Activated naive CD8-positive, alpha-beta T cell treated with anti-CD3 and anti-CD28 coated beads for 36 hours (primary cell): ENCODE measurements at regions not wholly inside any gene's neighbourhood (a gene's known extent, or its start where the extent isn't known, plus 50 kb on each side); places are given as distances from the start of the nearest gene placed in this dataset.

Experiments used
- DNase-seq: peaks from one replicate; pipeline ENCODE4 v3.0.0; 2021
- H3K27ac Mint-ChIP-seq: one replicate; pipeline ENCODE4 v1.8.0; 2022; ENCODE audit warnings: mild to moderate bottlenecking, moderate library complexity, mixed read lengths
- H3K27me3 Mint-ChIP-seq: one replicate; pipeline ENCODE4 v1.8.0; 2022; ENCODE audit warnings: mild to moderate bottlenecking, mixed read lengths
- H3K36me3 Mint-ChIP-seq: one replicate; pipeline ENCODE4 v1.8.0; 2021; ENCODE audit warnings: mild to moderate bottlenecking, mixed read lengths
- H3K4me1 Mint-ChIP-seq: one replicate; pipeline ENCODE4 v1.8.0; 2021; ENCODE audit warnings: mixed read lengths
- H3K4me3 Mint-ChIP-seq: one replicate; pipeline ENCODE4 v1.8.0; 2022; ENCODE audit warnings: mild to moderate bottlenecking, moderate library complexity, mixed read lengths
- H3K9me3 Mint-ChIP-seq: one replicate; pipeline ENCODE4 v1.8.0; 2022; ENCODE audit warnings: mixed read lengths

DNA sequence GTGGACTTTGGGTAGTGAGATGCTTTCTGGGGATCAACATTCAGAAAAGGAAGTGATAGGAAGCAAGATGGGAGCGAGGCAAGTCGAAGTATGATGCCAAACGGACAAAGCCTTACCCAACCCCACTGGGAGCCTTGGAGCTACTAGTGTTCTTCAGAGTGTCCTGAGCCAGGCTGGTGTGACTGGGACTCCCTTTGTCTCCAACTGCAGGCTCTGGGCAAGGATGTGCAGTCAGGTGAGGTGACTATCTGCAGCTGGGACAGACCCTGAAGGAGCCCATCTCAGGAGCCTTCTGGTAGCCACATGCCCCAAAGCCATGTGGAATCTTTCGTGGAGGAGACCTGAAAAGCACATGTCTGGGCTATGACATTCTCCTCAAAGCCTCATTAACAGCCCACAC is 360.6 kb downstream of the MTRR start:
- H3K27me3 Mint-ChIP-seq, result no peaks in the 10 kb centered on the region
- no peak overlapping the region for H3K4me3 Mint-ChIP-seq
- peaks cover 7% of the 10 kb centered on the region for H3K9me3 Mint-ChIP-seq
- H3K4me1 Mint-ChIP-seq, result no peaks in the 10 kb centered on the region
- no peak for DNase-seq
- H3K27ac Mint-ChIP-seq, result no peak overlapping the region
- no peaks in the 10 kb centered on the region for H3K36me3 Mint-ChIP-seq

DNA sequence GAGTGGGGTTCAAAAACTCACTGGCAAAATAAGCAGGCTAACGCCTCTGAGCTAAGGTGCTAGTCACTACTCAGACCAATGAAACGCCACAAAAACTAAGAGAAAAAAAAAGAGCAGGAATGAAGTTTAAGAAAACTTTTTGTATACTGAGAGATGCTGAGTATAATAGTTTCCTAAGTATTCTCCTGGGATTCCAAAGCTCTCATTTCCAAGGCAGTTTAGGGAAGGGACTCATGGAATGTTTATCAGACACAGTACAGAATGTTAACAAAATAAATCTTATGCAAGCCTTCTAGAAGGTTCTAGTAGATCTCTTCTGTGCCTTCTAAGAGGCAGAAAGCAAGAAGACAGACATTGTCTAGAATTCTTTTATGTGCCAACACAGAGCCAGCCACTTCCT is 361.9 kb downstream of the MTRR start:
- no peaks in the 10 kb centered on the region for H3K36me3 Mint-ChIP-seq

DNA sequence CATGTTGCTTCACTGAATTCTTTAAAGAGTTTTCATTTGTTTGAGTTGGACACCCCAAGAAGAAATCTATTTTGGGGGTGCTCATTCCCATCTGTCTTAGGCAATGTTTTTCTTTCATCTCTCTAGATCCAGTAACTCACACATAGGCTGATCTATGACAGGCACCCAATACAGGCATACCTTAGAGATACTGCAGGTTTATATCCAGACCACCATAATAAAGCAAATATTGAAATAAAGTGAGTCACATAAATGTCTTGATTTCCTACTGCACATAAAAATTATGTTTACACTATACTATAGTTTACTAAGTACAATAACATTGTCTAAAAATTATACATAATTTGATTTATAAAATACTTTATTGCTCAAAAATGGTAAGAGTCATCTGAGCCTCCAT is 364.5 kb downstream of the MTRR start:
- Mint-ChIP-seq H3K36me3 (no peaks in the 10 kb centered on the region), H3K4me1 (no peaks in the 10 kb centered on the region), H3K4me3 (no peak overlapping the region), H3K27ac (no peak overlapping the region), H3K9me3 (peaks cover 3% of the 10 kb centered on the region), H3K27me3 (no peaks in the 10 kb centered on the region)
- no peak for DNase-seq

More for the DNA sequence above, 361.9 kb downstream of the MTRR start:
- no peak overlapping the region for H3K4me3 Mint-ChIP-seq
- H3K27me3 Mint-ChIP-seq, result no peaks in the 10 kb centered on the region
- no peak overlapping the region for H3K27ac Mint-ChIP-seq
- H3K4me1 Mint-ChIP-seq, result no peaks in the 10 kb centered on the region
- no peak for DNase-seq
- peaks cover 2% of the 10 kb centered on the region for H3K9me3 Mint-ChIP-seq

- Mint-ChIP-seq H3K36me3 (no peaks in the 10 kb centered on the region), H3K27ac (no peak overlapping the region), H3K4me1 (no peaks in the 10 kb centered on the region), H3K27me3 (no peaks in the 10 kb centered on the region), H3K9me3 (peaks cover 3% of the 10 kb centered on the region), H3K4me3 (no peak overlapping the region)
- no peak for DNase-seq
These were observed 365.3 kb downstream of the MTRR start for GRCh38 chr5:8234179-8234770.

GRCh38 chr5:8238080-8238479 is 369.1 kb downstream of the MTRR start:
- peaks cover 3% of the 10 kb centered on the region for H3K9me3 Mint-ChIP-seq
- H3K27me3 Mint-ChIP-seq, result no peaks in the 10 kb centered on the region
- H3K4me1 Mint-ChIP-seq, result no peaks in the 10 kb centered on the region
- H3K4me3 Mint-ChIP-seq, result no peak overlapping the region
- no peak overlapping the region for H3K27ac Mint-ChIP-seq
- no peaks in the 10 kb centered on the region for H3K36me3 Mint-ChIP-seq
- no peak for DNase-seq

- H3K27me3 Mint-ChIP-seq, result no peaks in the 10 kb centered on the region
- H3K4me1 Mint-ChIP-seq, result no peaks in the 10 kb centered on the region
- H3K27ac Mint-ChIP-seq, result no peak overlapping the region
- H3K9me3 Mint-ChIP-seq, result peaks cover 3% of the 10 kb centered on the region
- no peak for DNase-seq
- no peaks in the 10 kb centered on the region for H3K36me3 Mint-ChIP-seq
- no peak overlapping the region for H3K4me3 Mint-ChIP-seq
These were observed 370.2 kb downstream of the MTRR start for GRCh38 chr5:8239198-8239597.

DNA sequence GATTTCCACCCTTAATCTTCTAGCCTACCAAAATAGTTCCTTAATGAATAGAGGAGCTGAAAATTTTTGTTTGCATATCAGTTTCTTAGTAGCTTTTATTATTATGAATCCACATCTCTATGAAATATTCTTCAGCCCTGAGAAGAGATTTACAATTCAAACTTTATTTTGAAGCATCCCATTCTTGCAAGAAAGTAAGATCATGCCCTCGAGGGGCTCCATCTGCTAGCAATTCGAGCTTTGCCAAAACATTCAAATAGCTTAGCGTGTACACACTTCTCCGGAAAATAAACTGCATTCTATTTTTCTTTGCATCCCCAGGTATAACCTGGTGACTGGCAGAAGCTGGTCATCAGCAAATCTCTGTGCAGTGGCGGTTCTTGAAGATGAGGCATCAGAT is 370.7 kb downstream of the MTRR start:
- Mint-ChIP-seq H3K9me3 (peaks cover 3% of the 10 kb centered on the region), H3K4me3 (no peak overlapping the region), H3K27ac (no peak overlapping the region), H3K27me3 (no peaks in the 10 kb centered on the region), H3K4me1 (no peaks in the 10 kb centered on the region), H3K36me3 (no peaks in the 10 kb centered on the region)
- DNase-seq, result no peak

- H3K27ac Mint-ChIP-seq, result no peak overlapping the region
- no peaks in the 10 kb centered on the region for H3K27me3 Mint-ChIP-seq
- peaks cover 3% of the 10 kb centered on the region for H3K9me3 Mint-ChIP-seq
- no peak overlapping the region for H3K4me3 Mint-ChIP-seq
- no peaks in the 10 kb centered on the region for H3K36me3 Mint-ChIP-seq
- DNase-seq, result no peak
- H3K4me1 Mint-ChIP-seq, result no peaks in the 10 kb centered on the region
These were observed 372.1 kb downstream of the MTRR start for GRCh38 chr5:8241076-8241475.

DNA sequence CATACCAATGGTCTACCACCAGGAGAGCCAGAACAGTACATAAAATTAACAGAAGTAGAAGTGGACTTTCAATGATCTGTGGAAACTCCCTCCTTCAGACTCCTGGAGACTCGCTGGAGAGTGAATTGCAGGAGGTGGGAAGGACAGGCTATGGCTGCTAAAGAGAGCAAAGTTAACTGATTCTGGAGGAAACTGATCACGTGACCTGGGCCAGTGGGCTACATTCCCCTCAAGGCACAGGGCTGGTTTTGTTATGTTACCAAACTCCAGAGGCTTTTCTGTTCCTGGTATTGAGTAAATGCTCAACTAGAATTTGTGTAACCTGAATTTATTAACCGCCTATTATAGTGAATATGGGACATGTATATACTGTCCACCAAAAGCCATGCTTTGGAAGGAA is 372.6 kb downstream of the MTRR start:
- no peak for DNase-seq
- no peaks in the 10 kb centered on the region for H3K27me3 Mint-ChIP-seq
- no peaks in the 10 kb centered on the region for H3K36me3 Mint-ChIP-seq
- H3K27ac Mint-ChIP-seq, result no peak overlapping the region
- H3K4me1 Mint-ChIP-seq, result no peaks in the 10 kb centered on the region
- no peak overlapping the region for H3K4me3 Mint-ChIP-seq
- H3K9me3 Mint-ChIP-seq, result no peaks in the 10 kb centered on the region

- no peak for DNase-seq
- Mint-ChIP-seq H3K36me3 (no peaks in the 10 kb centered on the region), H3K4me1 (no peaks in the 10 kb centered on the region), H3K27me3 (no peaks in the 10 kb centered on the region), H3K9me3 (no peaks in the 10 kb centered on the region), H3K27ac (no peak overlapping the region), H3K4me3 (no peak overlapping the region)
These were observed 378.3 kb downstream of the MTRR start for GRCh38 chr5:8247049-8247899.

DNA sequence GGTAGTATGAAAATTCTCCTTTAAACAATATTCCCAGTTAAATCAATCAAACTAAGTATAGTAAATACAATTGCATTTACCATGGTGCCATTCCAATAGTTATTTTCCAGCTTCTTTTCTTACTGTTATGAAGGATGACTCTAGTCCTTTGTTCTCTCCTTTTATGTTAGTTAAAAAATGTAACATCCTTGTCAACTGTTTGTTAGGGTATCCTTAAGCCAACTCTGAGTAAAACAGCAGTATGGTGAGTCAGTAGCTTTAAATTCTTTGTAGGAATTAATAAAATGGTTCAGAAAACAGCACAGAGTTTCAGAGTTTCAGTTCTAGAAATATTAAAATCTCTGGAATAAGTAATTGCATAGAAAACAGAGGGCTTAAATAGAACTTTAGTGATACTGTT is 384.4 kb downstream of the MTRR start:
- no peak overlapping the region for H3K27ac Mint-ChIP-seq
- no peaks in the 10 kb centered on the region for H3K4me1 Mint-ChIP-seq
- H3K36me3 Mint-ChIP-seq, result no peaks in the 10 kb centered on the region
- no peaks in the 10 kb centered on the region for H3K9me3 Mint-ChIP-seq
- no peak for DNase-seq
- H3K4me3 Mint-ChIP-seq, result no peak overlapping the region
- H3K27me3 Mint-ChIP-seq, result no peaks in the 10 kb centered on the region

DNA sequence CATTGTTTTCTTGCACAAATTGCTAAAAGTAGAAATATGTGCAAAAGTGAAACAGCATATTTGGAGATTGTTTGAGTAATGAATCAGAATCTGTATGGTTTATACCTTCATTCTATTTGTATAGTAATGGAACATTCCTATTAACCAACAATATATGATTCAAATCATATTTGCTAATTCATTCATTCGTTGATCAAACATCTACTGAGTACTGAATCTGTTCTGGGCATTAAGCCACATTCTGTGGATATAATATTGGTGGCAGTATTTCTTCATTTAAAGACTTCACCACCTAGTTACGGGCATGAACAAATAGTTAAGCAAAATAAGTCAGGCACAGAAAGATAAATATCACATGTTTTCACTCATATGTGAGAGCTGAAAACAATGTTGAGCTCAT is 385.7 kb downstream of the MTRR start:
- H3K9me3 Mint-ChIP-seq, result no peaks in the 10 kb centered on the region
- H3K4me3 Mint-ChIP-seq, result no peak overlapping the region
- no peaks in the 10 kb centered on the region for H3K4me1 Mint-ChIP-seq
- H3K27me3 Mint-ChIP-seq, result no peaks in the 10 kb centered on the region
- no peaks in the 10 kb centered on the region for H3K36me3 Mint-ChIP-seq
- no peak overlapping the region for H3K27ac Mint-ChIP-seq
- no peak for DNase-seq

DNA sequence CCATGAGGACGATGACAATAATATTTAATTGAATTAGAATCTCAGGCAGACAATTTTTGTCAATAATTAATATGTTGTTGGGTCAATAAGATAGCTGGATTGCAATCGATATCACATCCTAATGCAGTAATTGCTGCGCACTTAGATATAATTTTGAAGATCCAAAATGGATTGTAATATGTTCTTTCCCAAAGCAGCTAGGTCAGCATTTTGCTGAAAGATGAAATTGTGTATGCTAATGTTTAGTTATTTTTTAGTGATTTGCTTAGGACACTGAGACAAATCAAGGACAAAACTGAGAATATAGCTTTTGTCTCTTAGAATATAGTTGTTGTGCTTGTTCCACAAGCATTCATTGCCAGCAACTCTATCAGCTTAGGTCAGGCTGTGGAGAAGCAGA is 389.9 kb downstream of the MTRR start:
- Mint-ChIP-seq H3K4me3 (no peak overlapping the region), H3K36me3 (no peaks in the 10 kb centered on the region), H3K27me3 (no peaks in the 10 kb centered on the region), H3K27ac (no peak overlapping the region), H3K9me3 (no peaks in the 10 kb centered on the region), H3K4me1 (no peaks in the 10 kb centered on the region)
- no peak for DNase-seq

GRCh38 chr5:8270246-8270645 is 401.3 kb downstream of the MTRR start:
- no peak overlapping the region for H3K27ac Mint-ChIP-seq
- H3K36me3 Mint-ChIP-seq, result no peaks in the 10 kb centered on the region
- no peaks in the 10 kb centered on the region for H3K4me1 Mint-ChIP-seq
- peaks cover 10% of the 10 kb centered on the region for H3K9me3 Mint-ChIP-seq
- no peak for DNase-seq
- H3K27me3 Mint-ChIP-seq, result no peaks in the 10 kb centered on the region
- H3K4me3 Mint-ChIP-seq, result no peak overlapping the region

DNA sequence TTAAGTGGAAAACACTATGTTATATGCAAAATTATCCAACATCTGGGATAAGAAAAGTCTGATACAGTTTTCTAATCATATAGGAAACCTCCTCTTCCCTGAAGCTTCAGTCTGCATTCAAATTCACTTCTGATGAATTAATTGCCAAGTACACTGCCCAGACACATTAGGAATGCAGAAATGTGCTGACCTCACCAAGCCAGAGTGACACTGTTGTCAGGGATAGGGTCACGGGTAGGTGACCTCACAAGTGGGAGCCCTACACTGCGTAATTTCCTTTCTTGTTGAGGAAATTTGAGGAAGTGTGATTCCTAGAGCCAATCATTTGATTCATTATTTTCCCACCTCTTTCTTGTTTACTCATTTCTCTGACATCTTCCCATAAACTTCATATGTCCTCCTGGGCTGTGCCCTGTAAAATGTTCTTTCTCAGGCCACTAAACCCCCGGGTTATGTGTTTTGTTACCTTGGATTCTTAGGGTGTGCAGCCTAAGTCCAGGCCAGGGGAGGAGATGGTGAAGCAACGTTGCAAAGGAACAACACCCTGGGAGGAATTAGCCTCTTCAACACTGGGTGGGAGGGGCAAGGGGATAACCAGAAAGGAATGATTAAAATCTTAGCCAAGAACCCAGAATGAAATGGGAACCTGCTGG is 411.9 kb downstream of the MTRR start:
- Mint-ChIP-seq H3K4me3 (no peak overlapping the region), H3K27me3 (no peaks in the 10 kb centered on the region), H3K36me3 (no peaks in the 10 kb centered on the region), H3K9me3 (no peaks in the 10 kb centered on the region), H3K4me1 (no peaks in the 10 kb centered on the region), H3K27ac (no peak overlapping the region)
- DNase-seq, result no peak

GRCh38 chr5:8288334-8288733 is 419.4 kb downstream of the MTRR start:
- Mint-ChIP-seq H3K9me3 (no peaks in the 10 kb centered on the region), H3K27ac (no peak overlapping the region), H3K4me3 (no peak overlapping the region), H3K36me3 (no peaks in the 10 kb centered on the region), H3K27me3 (no peaks in the 10 kb centered on the region), H3K4me1 (no peaks in the 10 kb centered on the region)
- DNase-seq, result no peak
